ENCODE measurements at regions not wholly inside any gene's neighbourhood (a gene's known extent, or its start where the extent isn't known, plus 50 kb on each side); places are given as distances from the start of the nearest gene placed in this dataset.

DNA sequence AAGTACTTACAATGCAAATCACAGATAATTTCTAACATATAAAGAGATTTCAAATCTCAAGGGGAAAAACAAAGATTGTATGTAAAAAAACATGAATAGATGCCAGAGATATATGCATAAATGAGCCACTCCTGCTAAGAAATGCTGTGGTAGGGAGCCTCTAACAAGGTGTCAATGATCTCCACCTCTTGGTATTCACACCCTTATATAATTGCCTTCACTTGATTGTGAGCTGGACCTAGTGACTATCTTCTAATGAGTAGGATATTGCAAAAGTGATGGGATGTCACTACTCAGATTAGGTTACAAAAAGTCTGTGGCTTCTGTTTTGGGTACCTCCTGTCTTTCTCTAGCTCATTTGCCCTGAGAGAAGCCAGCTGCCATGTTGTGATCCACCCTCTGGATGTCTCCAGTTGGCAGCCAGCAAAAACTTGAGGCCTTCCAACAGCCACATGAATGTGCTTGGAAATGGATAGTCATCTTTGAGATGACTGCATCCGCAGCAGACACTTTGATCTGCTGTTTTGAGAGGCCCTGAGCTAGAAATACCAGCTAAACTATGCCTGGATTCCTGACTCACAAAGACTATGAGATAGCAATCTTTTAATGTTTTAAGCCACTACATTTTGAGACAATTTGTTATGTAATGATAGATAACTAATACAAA lies 196.1 kb upstream of the FGGY start:
- no peak for DNase-seq

DNA sequence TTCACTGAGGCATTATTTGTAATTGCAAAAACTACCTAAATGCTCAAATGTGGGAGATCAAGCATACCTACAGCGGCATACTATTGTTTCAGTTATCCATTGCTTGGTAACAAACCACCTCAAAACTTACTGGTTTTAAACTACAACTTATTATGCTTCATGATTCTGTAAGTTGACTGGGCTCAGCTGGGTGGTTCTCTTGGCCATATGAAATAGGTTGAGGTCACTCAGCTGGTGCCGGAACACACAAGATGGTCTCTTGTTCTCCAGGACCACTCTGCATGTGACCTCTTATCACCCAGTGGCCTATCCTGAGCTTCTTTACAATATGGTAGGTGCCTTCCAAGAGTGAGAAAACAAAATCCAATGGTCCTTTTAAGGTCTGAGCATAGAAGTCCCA lies 195.4 kb upstream of the FGGY start:
- no peak for DNase-seq

DNA sequence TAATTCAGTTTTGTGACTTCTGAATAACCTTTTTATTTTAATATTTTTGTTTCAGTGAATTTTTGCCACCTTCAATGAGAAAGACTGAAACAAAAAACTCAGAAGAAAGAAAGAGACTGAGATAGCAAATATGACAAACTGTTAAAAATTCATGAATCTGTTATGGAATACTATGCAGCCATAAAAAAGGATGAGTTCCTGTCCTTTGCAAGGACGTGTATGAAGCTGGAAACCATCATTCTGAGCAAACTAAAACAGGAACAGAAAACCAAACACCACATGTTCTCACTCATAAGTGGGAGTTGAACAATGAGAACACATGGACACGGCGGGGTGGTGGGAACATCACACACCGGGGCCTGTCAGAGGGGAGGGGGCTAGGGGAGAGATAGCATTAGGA lies 193.4 kb upstream of the FGGY start:
- DNase-seq = no peak

DNA sequence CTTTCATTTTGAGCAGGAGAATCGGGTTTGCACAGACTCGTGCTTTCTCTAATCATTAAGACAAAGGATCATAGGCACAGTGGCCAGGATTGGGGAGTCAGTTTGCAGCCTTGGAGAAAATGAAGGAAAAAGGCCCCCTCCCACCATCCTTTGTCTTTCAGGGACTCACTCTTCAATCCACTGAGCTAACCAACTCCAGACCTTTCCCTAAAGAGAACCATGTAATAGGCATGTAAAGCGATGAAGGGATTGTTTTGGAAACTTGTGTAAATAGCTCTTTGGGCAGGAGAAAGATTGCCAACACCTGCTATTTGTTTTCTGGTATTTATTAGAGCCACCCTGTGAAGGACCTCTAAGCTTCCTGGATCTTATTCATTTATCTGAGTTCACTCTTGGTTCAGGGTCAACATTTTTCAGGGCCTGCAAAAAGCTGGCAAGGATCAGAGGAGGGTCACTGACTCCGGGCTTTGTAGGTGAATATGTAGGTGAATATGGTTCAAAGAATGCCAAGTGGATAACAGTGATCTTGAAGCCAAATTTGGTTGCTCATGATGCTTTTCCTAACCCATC lies 192.6 kb upstream of the FGGY start:
- DNase-seq = no peak

DNA sequence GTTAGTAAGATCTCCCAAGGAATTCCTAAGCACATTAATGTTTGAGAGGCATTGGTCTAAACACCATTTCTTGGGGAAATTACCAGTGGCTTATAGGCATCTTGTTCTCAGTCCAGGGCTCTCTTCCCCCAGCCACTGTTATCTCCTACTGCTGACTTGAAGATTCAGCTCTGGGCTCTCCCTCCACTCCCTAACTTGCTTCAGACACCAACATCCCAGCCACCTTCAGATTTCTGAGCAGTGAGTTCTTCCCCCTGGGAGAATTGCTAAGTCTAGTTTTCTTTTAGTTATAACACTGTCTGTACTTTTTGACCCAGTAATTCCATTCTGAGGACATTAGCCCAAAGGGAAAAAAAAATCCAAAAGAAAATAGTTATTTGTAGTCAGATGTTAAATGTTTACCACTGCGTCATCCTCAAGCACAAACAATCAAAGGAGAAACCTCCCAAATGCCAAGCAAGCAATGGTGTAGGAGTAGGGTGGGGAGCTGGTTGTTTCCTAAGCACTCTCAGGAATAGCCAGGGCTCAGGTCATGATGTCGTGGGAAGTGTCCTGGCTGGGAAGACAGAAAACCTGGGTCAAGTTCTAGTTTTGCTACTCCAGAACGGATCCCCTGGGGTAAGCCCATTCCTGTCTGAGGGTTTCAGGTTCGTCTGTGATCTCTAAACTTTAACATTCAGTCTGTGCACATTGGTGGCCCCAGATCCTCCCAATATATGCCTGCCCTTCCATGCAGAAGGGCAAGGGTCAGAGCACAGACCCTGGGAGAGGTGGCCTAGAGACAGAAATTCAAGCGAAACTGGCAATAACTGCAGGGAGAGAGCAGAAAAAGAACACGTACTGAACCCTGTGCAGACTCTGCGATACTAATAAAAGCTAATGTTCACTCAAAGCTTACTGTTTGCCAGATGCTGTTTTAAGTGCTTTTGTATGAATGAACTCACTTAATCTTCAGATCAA lies 191.1 kb upstream of the FGGY start:
- DNase-seq = no peak

DNA sequence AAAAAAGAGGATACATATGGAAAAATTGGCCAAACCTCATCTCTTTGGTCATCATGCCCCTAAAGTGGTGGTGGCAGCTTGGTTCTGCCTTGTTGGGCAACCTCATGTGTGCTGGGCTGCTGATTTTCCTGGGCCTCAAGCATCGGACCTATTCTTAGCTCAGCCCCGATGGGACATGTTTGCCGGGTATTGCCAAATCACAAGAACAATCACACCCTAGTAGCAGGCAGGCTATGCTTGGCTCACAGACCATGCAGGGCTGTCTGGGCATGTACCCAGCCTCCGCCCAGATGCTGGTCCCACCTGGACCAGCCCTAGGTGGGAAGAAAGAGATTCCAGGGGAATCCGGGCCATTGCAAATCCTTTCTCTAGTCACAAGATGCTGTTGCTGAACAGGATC lies 189.4 kb upstream of the FGGY start:
- DNase-seq = no peak

DNA sequence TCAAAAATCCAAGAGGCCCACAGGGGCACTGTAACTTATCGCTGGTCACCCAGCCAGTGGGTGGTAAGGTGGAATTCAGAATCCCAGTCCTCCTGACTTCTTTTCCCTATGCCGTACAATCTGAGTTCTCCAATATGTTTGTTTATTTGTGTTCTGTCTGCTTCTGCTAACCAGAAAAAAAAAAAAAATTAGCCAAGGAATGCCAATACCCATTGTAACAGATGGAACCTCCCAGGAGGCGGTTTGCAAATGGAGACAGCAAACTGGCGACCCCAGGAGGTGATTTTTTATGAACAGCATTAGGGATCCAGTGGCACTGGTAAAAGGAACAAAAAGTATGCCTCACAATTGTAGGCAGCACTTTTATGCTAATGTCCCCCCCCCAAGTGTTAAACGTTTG lies 189.0 kb upstream of the FGGY start:
- no peak for DNase-seq

DNA sequence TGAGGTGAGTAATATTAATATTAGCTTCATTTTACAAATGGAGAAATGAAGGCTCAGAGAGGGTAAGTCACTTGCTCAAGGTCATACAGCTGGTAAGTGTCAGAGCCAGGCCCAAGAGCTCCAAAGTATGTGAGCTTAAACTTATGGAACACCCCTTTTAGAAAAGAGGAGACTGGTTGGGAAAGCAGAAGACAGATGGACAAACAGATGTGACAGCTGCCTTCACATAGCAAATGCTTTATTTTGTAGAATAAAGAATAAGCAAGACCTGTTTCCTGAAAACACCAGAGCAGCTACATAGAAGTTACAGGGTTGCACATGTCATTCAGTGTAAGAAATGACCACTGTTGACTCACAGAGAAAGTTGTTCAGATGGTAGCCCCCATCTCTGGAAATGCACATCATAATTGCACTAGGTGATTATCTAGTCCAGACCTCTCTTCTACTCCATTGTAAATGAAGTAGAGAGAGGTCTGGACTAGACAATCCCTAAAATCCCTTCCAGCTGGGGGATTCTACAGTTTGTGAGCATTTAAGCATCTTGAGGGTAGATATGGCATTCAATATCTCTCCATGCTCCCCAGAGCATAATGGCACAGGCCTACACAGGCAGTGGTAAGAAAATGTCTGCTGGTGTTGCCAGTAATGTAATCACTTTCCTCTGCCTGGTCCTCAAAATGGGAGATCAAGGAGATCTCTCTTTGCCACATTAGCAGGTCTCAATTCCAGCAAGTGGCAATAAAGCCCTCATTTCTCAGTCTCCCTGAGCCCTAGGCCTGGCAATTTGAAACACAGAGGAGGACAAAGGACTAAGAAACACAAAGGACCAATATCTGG lies 188.2 kb upstream of the FGGY start:
- no peak for DNase-seq

DNA sequence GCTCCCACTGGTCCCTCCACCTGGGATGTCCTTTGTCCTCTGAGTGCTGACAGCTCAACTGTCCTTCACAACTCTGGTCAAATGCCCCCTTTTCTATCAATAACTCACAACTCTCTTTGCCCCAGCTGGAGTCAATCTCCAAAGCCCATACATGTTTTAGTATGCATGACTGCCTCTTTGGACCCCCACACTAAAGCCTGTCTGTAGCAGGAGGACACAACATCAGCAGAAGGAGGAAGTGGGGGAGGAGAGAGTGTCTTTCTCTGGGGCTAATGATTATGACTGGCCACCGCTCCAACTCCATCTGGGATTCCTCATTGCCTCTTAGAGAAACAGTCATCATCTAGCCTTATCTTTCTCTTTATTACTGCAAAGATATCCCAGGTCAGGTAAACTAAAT lies 186.6 kb upstream of the FGGY start:
- no peak for DNase-seq

DNA sequence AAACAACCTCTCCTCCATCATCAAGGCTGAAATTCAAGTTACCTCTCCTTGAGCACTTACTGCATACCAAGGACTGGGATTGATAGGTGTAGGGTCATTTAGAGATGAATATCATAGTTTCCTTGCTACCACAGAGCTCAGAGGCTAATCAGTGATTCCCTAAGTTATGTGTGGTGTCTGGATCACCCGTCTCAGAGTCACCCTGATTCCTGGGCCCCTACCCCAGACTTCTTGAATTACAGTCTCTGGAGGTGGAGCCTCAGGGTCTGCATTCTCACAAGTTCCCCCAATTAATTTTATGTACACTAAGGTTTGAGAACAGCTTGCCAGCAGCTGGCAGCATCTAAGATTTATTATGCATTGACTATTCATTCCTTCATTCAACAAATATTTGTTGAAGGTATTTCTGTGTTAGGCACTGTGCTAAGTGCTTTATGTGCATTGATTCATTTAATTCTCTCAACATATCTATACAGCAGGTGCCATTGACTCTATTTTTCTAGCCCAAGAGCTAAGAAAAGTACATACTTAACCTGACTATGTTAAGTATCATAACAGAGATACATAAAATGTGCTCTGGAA lies 182.9 kb upstream of the FGGY start:
- no peak for DNase-seq

DNA sequence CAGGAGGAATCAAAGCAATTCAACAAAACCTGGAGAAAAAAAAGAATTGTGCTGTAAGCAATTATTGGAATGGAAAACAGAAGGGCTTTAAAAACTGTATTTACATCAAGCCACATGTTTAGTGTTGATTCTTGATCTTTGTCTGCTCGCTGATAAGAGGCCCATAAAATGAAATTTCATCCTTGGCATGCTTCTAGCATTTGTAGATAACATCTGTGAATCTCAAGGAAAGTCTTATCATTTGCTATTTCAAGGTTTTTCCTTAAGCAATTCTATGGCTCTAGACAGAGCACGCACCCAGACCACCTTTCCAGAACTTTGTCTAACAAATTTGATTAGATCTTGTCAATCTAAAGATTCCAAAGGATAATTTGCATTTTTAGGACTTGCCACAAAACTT lies 181.0 kb upstream of the FGGY start:
- no peak for DNase-seq

DNA sequence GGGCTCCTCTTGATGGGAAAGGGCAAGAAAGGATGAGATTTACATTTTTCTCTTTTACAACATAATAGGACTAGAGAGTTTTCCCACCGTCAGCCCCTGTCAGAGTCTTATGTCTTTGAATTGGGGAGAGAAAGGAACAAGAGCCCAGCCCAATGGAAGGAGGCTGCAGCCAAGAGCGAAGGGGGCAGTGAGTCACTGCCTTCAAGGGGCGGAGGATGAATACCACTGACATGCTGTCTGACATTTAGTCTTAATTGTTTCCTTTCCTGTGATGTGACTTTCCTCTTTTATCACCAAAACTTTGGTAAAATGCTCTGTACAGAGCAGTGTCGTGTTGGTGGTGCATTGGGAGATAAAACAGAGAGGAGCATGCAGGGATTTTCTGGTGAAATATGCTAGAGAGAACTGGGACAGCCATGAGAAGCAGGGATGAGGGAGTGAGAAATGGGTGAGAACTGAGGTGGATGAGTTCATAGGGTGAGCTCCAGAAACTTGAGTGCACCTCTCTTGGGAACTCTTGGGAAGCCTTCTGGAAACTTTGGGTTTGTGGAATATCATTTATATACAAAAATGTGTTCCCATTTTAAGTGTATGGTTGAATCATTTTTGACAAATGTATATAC lies 179.9 kb upstream of the FGGY start:
- no peak for DNase-seq

DNA sequence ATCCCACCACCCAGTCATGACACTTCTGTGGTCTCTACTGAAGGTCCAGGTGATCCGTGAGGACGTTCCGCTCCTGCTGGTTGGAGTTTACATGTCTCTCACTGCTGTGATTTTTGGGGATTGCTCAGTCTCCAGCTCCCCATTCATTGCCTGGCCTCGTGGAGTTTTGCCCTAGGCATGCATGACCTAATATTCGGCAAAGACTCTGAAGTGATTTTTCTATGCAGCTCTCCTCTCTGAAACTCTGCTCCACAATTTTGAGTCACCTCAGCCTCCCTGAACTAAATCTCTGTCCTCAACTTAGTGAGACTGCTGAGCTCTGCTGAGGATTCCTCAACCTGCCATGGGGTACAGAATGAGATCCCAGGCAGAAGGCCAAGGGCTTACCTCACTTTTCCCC lies 174.4 kb upstream of the FGGY start:
- DNase-seq = no peak

DNA sequence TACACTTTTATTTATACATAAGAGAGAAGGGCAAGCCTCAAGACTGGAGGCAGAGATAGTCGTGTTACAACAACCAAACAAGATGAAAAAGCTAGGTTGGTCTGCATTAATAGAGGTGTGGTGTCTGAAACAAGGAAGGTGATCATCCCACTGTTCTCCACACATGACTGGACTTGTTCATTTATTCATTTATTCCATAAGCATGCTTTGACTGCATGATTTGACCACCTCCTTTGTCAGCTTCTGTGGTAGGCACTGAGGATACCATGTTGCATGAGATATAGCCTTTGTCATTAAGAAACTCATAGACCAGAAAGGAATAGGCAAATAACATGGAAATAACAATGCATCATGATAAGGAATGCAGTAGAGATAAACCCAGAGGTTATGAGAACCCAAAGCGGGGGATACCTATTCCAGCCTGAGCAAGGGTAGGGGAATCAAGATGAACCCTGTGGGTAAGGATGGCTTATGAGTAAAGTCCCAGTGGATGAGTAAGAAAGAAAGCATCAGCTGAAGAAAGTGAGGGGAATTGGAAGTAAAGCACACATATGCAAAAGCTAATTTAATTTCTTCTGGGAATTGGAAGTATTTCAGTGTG lies 173.7 kb upstream of the FGGY start:
- DNase-seq = no peak

DNA sequence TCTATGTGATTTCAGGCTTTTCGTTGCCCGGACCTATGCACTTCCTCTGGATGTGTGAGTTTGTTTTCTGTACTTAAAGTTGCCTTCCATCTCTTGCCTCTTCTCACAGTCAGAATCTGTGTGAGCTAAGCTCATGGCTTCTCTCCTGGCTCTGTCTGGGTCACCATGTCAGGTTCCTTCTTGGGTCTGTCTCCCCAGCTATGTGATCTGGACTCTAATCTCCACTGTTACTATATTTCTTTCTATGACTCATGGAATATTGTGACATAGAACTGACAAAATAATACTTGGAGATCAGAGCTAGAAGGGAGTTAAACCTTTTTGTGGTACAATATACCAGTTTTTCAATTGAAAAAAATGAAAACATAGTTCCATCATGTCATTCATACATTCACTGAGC lies 172.7 kb upstream of the FGGY start:
- no peak for DNase-seq

DNA sequence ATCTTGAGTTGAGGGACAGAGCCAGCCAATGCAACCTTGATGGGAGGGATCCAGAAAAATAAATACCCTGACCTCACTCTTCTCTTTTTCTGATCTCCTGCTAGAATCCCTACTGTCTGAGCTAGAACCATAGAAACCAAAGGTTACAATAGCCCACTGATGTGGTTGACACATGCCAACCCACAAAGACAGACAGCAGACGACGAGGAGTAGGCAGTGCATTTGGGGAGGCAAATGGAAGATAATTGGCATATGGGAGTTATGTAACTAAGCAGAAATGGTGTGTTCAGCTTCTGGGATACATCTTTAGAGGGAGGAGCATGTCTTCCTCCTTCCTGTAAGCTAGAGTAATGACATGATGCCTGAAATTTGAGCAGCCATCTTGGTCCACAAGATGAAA lies 171.7 kb upstream of the FGGY start:
- DNase-seq = no peak

DNA sequence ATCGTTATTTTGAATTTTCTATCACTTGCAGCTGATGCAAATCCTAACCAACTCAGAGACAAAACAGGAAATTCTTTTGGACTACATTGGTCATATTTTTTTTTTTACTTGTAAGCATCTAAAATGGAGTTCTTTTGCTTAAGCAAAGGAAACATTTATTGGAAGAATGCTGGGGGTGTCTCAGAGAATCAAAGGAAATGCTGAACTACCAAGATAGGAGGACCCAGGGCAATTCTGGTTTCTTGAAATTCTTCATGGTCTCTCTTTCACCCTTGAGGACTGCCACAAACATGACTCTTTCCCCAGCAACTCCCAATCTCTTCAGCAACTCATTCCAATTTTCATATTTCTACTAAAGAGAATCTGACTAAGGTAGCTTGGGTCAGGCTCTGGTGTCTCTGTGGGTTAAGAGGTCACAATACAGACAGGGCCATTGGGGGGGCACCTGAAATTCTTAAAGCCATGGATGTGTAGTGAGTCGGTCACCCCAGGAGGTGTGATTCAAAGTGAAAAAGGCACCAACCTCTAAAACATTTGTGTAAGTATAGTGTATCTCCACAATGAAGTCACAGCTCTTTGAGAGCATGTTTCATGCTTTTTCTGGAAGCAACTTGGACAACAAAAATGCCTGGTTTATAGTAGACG lies 171.1 kb upstream of the FGGY start:
- DNase-seq = no peak

DNA sequence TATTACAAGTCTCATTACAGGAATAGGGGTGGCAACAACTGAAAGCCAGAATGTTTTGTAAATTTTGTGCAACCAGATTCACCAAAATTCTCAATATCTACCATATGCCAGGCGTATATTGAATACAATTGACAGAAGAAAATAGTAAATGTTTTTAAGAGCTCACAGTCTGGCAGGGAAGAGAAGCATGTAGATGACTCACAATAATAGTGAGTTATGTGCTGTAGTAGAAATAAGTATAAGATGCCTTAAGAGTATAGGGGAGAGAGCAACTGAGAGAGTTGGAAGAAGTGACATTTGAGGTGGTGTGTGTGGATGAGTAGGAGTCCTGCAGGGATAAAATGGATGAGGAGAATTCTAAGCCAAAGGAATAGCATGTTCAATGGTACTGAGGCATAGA lies 170.5 kb upstream of the FGGY start:
- DNase-seq = no peak

DNA sequence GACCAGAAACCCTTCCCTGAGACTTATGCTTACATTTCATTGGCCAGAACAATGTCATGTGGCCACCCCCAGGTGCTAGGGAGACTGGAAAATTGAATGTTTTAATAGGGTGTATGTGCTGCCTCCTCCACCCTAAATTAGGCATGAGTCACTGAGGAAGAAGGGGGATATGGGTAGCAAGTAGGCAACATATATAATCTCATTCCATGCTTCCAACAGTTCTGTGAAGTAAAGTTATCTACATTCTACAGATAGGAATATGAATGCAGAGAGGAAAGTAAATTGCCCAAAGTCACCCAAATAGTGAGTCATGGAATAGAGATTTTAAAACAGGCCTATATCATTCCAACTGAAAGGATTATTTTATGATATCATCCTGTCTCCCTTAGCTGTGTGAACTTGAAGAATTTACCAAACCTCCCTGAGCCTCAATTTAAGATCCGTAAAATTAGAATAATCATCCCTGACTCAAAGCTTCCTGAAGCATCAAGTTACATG lies 168.6 kb upstream of the FGGY start:
- DNase-seq = no peak

DNA sequence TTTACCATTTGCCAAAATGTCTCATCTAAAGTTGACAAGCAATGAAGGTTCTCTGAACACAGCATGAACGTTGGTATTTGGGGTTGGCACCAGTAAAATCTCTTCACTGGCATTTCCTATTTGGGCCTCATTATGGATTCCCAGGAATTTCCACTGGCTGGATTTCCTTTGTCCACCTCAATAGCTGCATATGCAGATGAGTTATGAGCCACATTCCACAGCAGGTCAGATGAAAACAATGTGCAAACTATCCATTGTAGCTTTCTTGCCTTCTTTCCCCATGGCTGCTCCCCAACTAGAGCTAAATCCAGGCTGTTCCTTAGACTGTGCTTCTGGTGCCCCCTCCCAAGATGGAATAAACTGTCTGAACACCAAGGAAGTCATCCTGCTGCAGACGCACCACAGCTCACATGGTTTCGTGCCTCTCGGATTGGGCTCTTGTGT lies 168.1 kb upstream of the FGGY start:
- no peak for DNase-seq

DNA sequence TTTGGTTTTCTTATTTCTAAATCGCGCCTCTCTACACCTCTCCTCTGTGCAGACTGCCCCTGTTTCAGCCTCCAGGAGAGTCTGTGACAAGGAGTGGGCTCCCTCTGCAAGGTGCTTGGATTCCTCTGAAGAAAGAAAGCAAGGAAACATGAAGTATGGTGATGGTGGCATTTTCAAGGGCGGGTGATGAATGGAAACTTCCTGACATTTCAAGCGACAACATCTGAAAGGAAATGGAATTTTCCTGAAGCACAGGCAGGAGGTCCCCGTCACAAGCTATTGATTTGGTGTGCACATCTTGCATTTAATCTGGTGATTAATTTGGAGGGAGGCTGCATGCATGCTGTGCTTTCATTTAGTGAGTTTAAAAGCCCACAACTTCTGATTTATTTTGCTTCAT lies 164.6 kb upstream of the FGGY start:
- DNase-seq = no peak
